Stimulated activated CD8-positive, alpha-beta memory T cell treated with anti-CD3 and anti-CD28 coated beads, Interleukin-7, amount 100 ng/mL, for 1 hour (primary cell): ENCODE measurements at regions not wholly inside any gene's neighbourhood (a gene's known extent, or its start where the extent isn't known, plus 50 kb on each side); places are given as distances from the start of the nearest gene placed in this dataset.
"Not testable (repeated sequence)": the region's sequence is repeated elsewhere in the genome, so short reads cannot be mapped to it uniquely, and the experiment has no call there.

Experiments
- DNase-seq, 2 donors: peaks; one replicate each; pipeline ENCODE4 v3.0.0-alpha.2; 2020; ENCODE audit warnings: low read depth in 2 of 2

GRCh38 chr13:50274181-50274580, 258.9 kb downstream of the KCNRG start:
- DNase-seq = no peak

- DNase-seq = no peak
Observed at GRCh38 chr13:50275392-50276063, 260.3 kb downstream of the KCNRG start.

- no peak for DNase-seq
Observed at GRCh38 chr13:50276550-50276949, 261.3 kb downstream of the KCNRG start.

GRCh38 chr13:50277127-50277526, 261.9 kb downstream of the KCNRG start:
- no peak for DNase-seq

- DNase-seq = no peak
Observed at GRCh38 chr13:50277906-50278305, 262.7 kb downstream of the KCNRG start.

- no peak for DNase-seq
Observed at GRCh38 chr13:50280441-50280937, 265.2 kb downstream of the KCNRG start.

GRCh38 chr13:50282016-50282415, 266.8 kb downstream of the KCNRG start:
- DNase-seq = no peak

- no peak for DNase-seq
Observed at GRCh38 chr13:50283017-50283416, 267.8 kb downstream of the KCNRG start.

GRCh38 chr13:50284540-50284939, 269.3 kb downstream of the KCNRG start:
- no peak for DNase-seq

GRCh38 chr13:50285283-50285682, 270.0 kb downstream of the KCNRG start:
- no peak for DNase-seq

GRCh38 chr13:50286324-50286723, 271.1 kb downstream of the KCNRG start:
- no peak for DNase-seq

- DNase-seq = no peak
Observed at GRCh38 chr13:50290186-50290585, 274.9 kb downstream of the KCNRG start.

- DNase-seq = no peak
Observed at GRCh38 chr13:50291611-50292010, 276.4 kb downstream of the KCNRG start.

GRCh38 chr13:50292081-50292480, 276.8 kb downstream of the KCNRG start:
- no peak for DNase-seq

GRCh38 chr13:50294425-50294824, 279.2 kb downstream of the KCNRG start:
- not testable (repeated sequence) for DNase-seq

GRCh38 chr13:50299546-50300249, 284.5 kb downstream of the KCNRG start:
- no peak for DNase-seq

GRCh38 chr13:50303963-50304721, 288.9 kb downstream of the KCNRG start:
- no peak for DNase-seq

GRCh38 chr13:50306156-50306555, 290.9 kb downstream of the KCNRG start:
- no peak for DNase-seq

GRCh38 chr13:50309318-50309717, 294.1 kb downstream of the KCNRG start:
- DNase-seq = no peak

GRCh38 chr13:50309882-50310594, 294.8 kb downstream of the KCNRG start:
- DNase-seq = no peak

GRCh38 chr13:50310734-50311133, 295.5 kb downstream of the KCNRG start:
- DNase-seq = no peak

- DNase-seq = no peak
Observed at GRCh38 chr13:50318887-50319286, 303.6 kb downstream of the KCNRG start.
